ENCODE measurements at regions not wholly inside any gene's neighbourhood (a gene's known extent, or its start where the extent isn't known, plus 50 kb on each side); places are given as distances from the start of the nearest gene placed in this dataset.
A peak's percentile ranks its signal among the peaks of the same experiment; 100 is the strongest.

DNA sequence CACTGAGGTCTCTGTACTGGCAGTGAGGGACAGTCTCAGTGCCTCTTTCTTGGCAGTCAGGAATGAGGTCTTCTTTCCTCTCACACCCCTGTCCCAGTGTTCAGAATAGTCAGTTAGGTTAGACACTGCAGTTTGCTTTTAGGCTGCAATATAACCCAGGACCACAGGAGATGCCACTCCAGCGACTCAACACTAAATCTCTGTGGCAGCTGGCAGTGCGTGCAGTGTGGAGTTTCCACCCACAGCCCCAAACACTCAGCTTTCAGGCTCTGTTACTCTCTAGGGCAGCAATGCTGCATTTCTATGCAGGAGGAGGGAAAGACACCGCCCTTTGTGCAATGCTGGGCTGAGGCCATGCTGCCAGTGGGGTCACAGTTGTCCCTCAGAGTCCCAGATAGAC lies 150.2 kb upstream of the SUCLG2 start:
- TF ChIP-seq, protein P1, sequence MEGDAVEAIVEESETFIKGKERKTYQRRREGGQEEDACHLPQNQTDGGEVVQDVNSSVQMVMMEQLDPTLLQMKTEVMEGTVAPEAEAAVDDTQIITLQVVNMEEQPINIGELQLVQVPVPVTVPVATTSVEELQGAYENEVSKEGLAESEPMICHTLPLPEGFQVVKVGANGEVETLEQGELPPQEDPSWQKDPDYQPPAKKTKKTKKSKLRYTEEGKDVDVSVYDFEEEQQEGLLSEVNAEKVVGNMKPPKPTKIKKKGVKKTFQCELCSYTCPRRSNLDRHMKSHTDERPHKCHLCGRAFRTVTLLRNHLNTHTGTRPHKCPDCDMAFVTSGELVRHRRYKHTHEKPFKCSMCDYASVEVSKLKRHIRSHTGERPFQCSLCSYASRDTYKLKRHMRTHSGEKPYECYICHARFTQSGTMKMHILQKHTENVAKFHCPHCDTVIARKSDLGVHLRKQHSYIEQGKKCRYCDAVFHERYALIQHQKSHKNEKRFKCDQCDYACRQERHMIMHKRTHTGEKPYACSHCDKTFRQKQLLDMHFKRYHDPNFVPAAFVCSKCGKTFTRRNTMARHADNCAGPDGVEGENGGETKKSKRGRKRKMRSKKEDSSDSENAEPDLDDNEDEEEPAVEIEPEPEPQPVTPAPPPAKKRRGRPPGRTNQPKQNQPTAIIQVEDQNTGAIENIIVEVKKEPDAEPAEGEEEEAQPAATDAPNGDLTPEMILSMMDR (IDR thresholded peaks at IDR 0.05; ENCODE audit: insufficient read depth, low read length, poor library complexity, severe bottlenecking): no peak
- Histone ChIP-seq H3K27me3 (ENCODE audit: control insufficient read depth, insufficient read depth, low read length) (no peaks in the 10 kb centered on the region), H3K4me3 (ENCODE audit: low read depth, low read length) (no peak overlapping the region), H3K36me3 (ENCODE audit: control insufficient read depth, insufficient read depth, low read length) (no peaks in the 10 kb centered on the region)
- no peak for DNase-seq (ENCODE audit: low read depth)

DNA sequence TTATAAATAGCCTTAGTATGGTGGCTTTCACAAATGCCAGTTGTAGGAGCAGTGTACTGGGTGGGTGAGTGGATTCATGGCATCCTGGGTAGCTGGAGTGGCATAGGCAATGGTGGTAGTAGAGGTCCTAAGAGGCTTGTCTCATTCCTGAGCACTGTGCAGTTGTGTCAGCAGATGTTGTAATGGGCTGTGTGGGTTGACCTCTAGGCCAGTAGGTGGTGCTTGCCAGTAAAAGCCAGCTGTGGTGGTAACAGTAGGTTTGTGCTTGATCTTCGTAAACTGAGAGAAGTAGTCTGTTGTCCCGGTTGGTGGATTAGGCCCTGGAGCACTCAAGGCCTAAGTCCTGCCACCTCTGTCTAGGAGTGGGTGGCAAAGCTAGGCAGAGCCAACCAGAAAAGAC lies 149.7 kb upstream of the SUCLG2 start:
- TF ChIP-seq, protein P1 (IDR thresholded peaks at IDR 0.05; ENCODE audit: insufficient read depth, low read length, poor library complexity, severe bottlenecking): no peak
- Histone ChIP-seq H3K4me3 (ENCODE audit: low read depth, low read length) (no peak overlapping the region), H3K27me3 (ENCODE audit: control insufficient read depth, insufficient read depth, low read length) (no peaks in the 10 kb centered on the region), H3K36me3 (ENCODE audit: control insufficient read depth, insufficient read depth, low read length) (no peaks in the 10 kb centered on the region)
- DNase-seq (ENCODE audit: low read depth): no peak

DNA sequence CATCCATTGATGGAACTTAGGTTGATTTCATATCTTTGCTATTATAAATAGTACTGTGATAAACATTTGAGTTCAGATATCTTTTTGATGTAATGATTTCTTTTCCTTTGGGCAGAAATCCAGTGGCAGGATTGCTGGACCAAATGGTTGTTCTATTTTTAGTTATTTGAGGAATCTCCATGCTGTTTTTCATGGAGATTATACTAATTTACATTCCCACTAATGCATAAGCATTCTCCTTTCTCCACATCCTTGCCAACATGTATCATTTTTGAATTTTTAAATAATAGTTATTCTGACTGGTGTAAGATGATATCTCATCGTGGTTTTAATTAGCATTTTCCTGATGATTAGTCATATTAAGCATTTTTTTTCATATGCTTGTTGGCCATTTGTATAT lies 144.0 kb upstream of the SUCLG2 start:
- Histone ChIP-seq H3K36me3 (ENCODE audit: control insufficient read depth, insufficient read depth, low read length) (no peaks in the 10 kb centered on the region), H3K27me3 (ENCODE audit: control insufficient read depth, insufficient read depth, low read length) (no peaks in the 10 kb centered on the region), H3K4me3 (ENCODE audit: low read depth, low read length) (no peak overlapping the region)
- no peak for DNase-seq (ENCODE audit: low read depth)
- TF ChIP-seq, protein P1 (IDR thresholded peaks at IDR 0.05; ENCODE audit: insufficient read depth, low read length, poor library complexity, severe bottlenecking): no peak

DNA sequence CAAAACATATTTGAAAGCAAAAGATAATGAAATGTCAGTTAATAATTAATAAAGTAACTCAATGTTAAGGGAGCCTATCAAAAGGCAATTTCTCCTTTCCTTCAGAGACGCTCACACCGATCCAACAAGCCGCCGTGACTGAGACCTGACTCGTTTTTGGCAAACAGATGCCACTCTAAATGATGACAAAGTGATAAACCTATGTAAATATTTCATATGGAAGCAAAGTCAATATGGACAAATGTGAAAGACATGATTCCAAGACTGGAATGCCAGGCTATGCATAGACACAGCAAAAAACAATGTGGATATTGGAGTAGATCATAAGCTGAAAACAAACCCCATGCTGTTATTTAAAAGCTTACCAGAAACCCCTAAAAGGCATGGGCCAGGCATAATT lies 137.2 kb upstream of the SUCLG2 start:
- Histone ChIP-seq H3K4me3 (ENCODE audit: low read depth, low read length) (no peak overlapping the region), H3K36me3 (ENCODE audit: control insufficient read depth, insufficient read depth, low read length) (no peaks in the 10 kb centered on the region), H3K27me3 (ENCODE audit: control insufficient read depth, insufficient read depth, low read length) (no peaks in the 10 kb centered on the region)
- TF ChIP-seq, protein P1 (IDR thresholded peaks at IDR 0.05; ENCODE audit: insufficient read depth, low read length, poor library complexity, severe bottlenecking): no peak
- DNase-seq (ENCODE audit: low read depth): no peak

DNA sequence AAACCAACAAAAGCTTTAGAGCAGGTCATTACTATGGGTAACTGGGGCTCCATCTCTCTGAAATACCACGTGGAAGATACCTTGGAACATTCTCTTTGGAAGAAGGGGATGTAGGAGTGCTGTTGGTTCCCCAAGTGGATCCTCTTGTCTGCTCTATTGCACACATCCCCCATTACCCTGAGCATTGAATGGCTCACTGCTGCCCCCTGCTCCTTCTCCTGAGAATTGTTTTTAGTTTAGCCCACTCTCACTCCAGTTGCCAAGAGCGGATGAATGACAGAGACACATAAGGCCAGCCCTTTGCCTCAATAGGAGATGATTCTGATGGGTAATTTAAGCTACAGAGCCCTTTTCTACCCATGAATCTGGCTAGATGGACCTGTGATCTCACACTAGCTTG lies 135.6 kb upstream of the SUCLG2 start:
- no peak overlapping the region for H3K4me3 ChIP-seq (ENCODE audit: low read depth, low read length)
- DNase-seq (ENCODE audit: low read depth): no peak
- TF ChIP-seq, protein P1 (IDR thresholded peaks at IDR 0.05; ENCODE audit: insufficient read depth, low read length, poor library complexity, severe bottlenecking): peak; percentile 60
- no peaks in the 10 kb centered on the region for H3K36me3 ChIP-seq (ENCODE audit: control insufficient read depth, insufficient read depth, low read length)
- H3K27me3 ChIP-seq (ENCODE audit: control insufficient read depth, insufficient read depth, low read length): no peaks in the 10 kb centered on the region

DNA sequence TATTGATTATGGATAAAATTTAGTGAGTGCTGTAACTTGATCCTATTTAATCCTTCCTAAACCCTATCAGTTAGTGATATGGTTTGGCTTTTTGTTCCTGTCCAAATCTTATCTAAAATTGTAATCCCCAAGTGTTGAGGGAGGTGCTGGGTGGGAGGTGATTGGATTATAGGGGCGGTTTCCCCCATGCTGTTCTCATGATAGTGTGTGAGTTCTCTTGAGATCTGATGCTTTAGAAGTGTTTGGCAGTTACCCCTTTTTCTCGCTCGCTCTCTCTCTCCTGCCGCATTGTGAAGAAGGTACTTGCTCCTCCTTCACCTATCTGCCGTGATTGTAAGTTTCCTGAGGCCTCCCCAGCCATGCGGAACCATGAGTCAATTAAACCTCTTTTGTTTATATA lies 134.0 kb upstream of the SUCLG2 start:
- DNase-seq (ENCODE audit: low read depth): no peak
- TF ChIP-seq, protein P1 (IDR thresholded peaks at IDR 0.05; ENCODE audit: insufficient read depth, low read length, poor library complexity, severe bottlenecking): no peak
- Histone ChIP-seq H3K27me3 (ENCODE audit: control insufficient read depth, insufficient read depth, low read length) (no peaks in the 10 kb centered on the region), H3K36me3 (ENCODE audit: control insufficient read depth, insufficient read depth, low read length) (no peaks in the 10 kb centered on the region), H3K4me3 (ENCODE audit: low read depth, low read length) (no peak overlapping the region)

All from kidney epithelial cell (primary cell).